SK-N-SH (cell line): ENCODE measurements at regions not wholly inside any gene's neighbourhood (a gene's known extent, or its start where the extent isn't known, plus 50 kb on each side); places are given as distances from the start of the nearest gene placed in this dataset.

ENCODE experiments used
- CTCF ChIA-PET: fragments of 300-600, 350-600 bp; formaldehyde crosslinking; extraction: SDS; loops from one replicate; lab custom pipeline; 2021; lab: Yijun Ruan, JAX
- POLR2A ChIA-PET: fragments of 350-600 bp; sonication (Branson Sonifier 250); formaldehyde crosslinking; extraction: SDS; loops from one replicate; lab custom pipeline; 2020; ENCODE audit warnings: antibody characterized with exemption, inconsistent platforms; lab: Yijun Ruan, JAX
- DNase-seq: peaks from one replicate; pipeline ENCODE4 v3.0.0; 2012
- H2AFZ ChIP-seq: fragments of 200-600 bp; sonication (generic); 2 replicates; pipeline ENCODE4 v1.8.1; 2016; ENCODE audit warnings: antibody characterized with exemption, mild to moderate bottlenecking, low read depth
- H3F3A ChIP-seq: fragments of 200-600 bp; sonication (generic); replicated peaks from 2 replicates; pipeline ENCODE3; 2016; ENCODE audit warnings: antibody characterized with exemption, mild to moderate bottlenecking; ENCODE audit not compliant: insufficient read depth
- H3K27ac ChIP-seq, 2 experiments: fragments of 200-500 bp in 1 of 2; fragments of 200-600 bp in 1 of 2; sonication (Bioruptor generic) in 1 of 2; sonication (generic), shearing (Covaris generic) in 1 of 2; 2 replicates each; pipeline versions ENCODE4 v1.5.1 to v1.6.1; 2014 to 2016; ENCODE audit warnings: low read depth in 2 of 2, inconsistent platforms in 1 of 2, low read length in 1 of 2, mild to moderate bottlenecking in 1 of 2, mixed read lengths in 1 of 2
- H3K27me3 ChIP-seq: fragments of 200-600 bp; sonication (generic), shearing (Covaris generic); 2 replicates; pipeline ENCODE4 v1.6.1; 2016; ENCODE audit warnings: mixed run types; ENCODE audit not compliant: insufficient read depth
- H3K36me3 ChIP-seq, 2 experiments: fragments of 200-500 bp in 1 of 2; fragments of 200-600 bp in 1 of 2; sonication (Bioruptor generic) in 1 of 2; sonication (generic) in 1 of 2; replicated peaks in 1 of 2; 2 replicates each; pipeline versions ENCODE3 to v1.5.1; 2014 to 2016; ENCODE audit warnings: low read length in 1 of 2, mild to moderate bottlenecking in 1 of 2; ENCODE audit not compliant: insufficient read depth in 2 of 2, control insufficient read depth in 1 of 2
- H3K4me1 ChIP-seq, 2 experiments: fragments of 200-500 bp in 1 of 2; fragments of 200-600 bp in 1 of 2; sonication (Bioruptor generic) in 1 of 2; sonication (generic), shearing (Covaris generic) in 1 of 2; 2 replicates each; pipeline versions ENCODE4 v1.5.1 to v1.6.1; 2014 to 2016; ENCODE audit warnings: low read depth in 1 of 2, low read length in 1 of 2, mixed run types in 1 of 2; ENCODE audit not compliant: insufficient read depth in 2 of 2, control insufficient read depth in 1 of 2
- H3K4me2 ChIP-seq: fragments of 200-600 bp; sonication (generic), shearing (Covaris generic); 2 replicates; pipeline ENCODE4 v1.6.1; 2017; ENCODE audit warnings: mixed run types
- H3K4me3 ChIP-seq, 2 experiments: fragments of 200-500 bp in 1 of 2; fragments of 200-600 bp in 1 of 2; sonication (Bioruptor generic) in 1 of 2; sonication (generic), shearing (Covaris generic) in 1 of 2; 2 replicates each; pipeline versions ENCODE4 v1.5.1 to v1.8.1; 2014 to 2016; ENCODE audit warnings: low read depth in 2 of 2, inconsistent platforms in 1 of 2, low read length in 1 of 2, mild to moderate bottlenecking in 1 of 2, mixed read lengths in 1 of 2, moderate library complexity in 1 of 2
- H3K79me2 ChIP-seq: fragments of 200-600 bp; sonication (generic); 2 replicates; pipeline ENCODE4 v1.8.1; 2017; ENCODE audit warnings: mild to moderate bottlenecking; ENCODE audit not compliant: insufficient read depth
- H3K9ac ChIP-seq: fragments of 200-600 bp; sonication (generic); 2 replicates; pipeline ENCODE4 v1.6.1; 2017; ENCODE audit warnings: mixed run types
- H3K9me2 ChIP-seq: fragments of 200-600 bp; sonication (generic); 2 replicates; pipeline ENCODE4 v1.6.1; 2017; ENCODE audit warnings: mixed run types
- H3K9me3 ChIP-seq: fragments of 200-600 bp; sonication (generic); 2 replicates; pipeline ENCODE4 v1.6.1; 2017; ENCODE audit warnings: mixed run types, mild to moderate bottlenecking, moderate library complexity
- H4K20me1 ChIP-seq: fragments of 200-600 bp; sonication (generic); 2 replicates; pipeline ENCODE4 v1.6.1; 2017; ENCODE audit warnings: mild to moderate bottlenecking, mixed run types; ENCODE audit not compliant: insufficient read depth
- CTCF ChIP-seq: fragments of 200-600 bp; sonication (generic); IDR thresholded peaks from 2 replicates; pipeline ENCODE4 v1.6.1; 2017; ENCODE audit warnings: antibody characterized with exemption, mild to moderate bottlenecking, moderate library complexity
- EZH2phosphoT487 ChIP-seq: fragments of 200-600 bp; sonication (generic); IDR thresholded peaks from 2 replicates; pipeline ENCODE4 v1.6.1; 2017; ENCODE audit warnings: low read depth, mixed run types, mild to moderate bottlenecking, antibody characterized with exemption, moderate library complexity, borderline replicate concordance
- FOSL2 ChIP-seq: IDR thresholded peaks from 2 replicates; pipeline ENCODE4 v1.4.0; 2012; ENCODE audit warnings: low read depth, mild to moderate bottlenecking, moderate library complexity, borderline replicate concordance
- GABPA ChIP-seq: IDR thresholded peaks from 2 replicates; pipeline ENCODE4 v1.4.0; 2012; ENCODE audit warnings: low read depth, mild to moderate bottlenecking
- GATA2 ChIP-seq: sonication (generic); formaldehyde crosslinking; IDR thresholded peaks from 2 replicates; pipeline ENCODE4 v1.5.0; 2020; ENCODE audit warnings: mild to moderate bottlenecking, missing genetic modification reagents
- MAX ChIP-seq: IDR thresholded peaks from 2 replicates; pipeline ENCODE4 v1.4.0; 2012; ENCODE audit warnings: low read depth
- MXI1 ChIP-seq: IDR thresholded peaks from 2 replicates; pipeline ENCODE4 v1.6.1; 2012; ENCODE audit warnings: mild to moderate bottlenecking, low read depth, low read length, improper control_type of control experiment
- RAD21 ChIP-seq: IDR thresholded peaks from 2 replicates; pipeline ENCODE4 v1.6.1; 2012; ENCODE audit warnings: mild to moderate bottlenecking, low read length
- RCOR1 ChIP-seq: fragments of 150-350 bp; IDR thresholded peaks from 2 replicates; pipeline ENCODE4 v1.6.1; 2017; ENCODE audit warnings: antibody characterized with exemption, low read length
- RFX5 ChIP-seq: IDR thresholded peaks from 2 replicates; pipeline ENCODE4 v1.6.1; 2012; ENCODE audit warnings: mild to moderate bottlenecking, improper control_type of control experiment, low read length
- RXRA ChIP-seq: IDR thresholded peaks from 2 replicates; pipeline ENCODE4 v1.4.0; 2012; ENCODE audit warnings: low read depth, mild to moderate bottlenecking, borderline replicate concordance
- SIN3A ChIP-seq: IDR thresholded peaks from 2 replicates; pipeline ENCODE4 v1.6.1; 2012; ENCODE audit warnings: low read depth, mild to moderate bottlenecking, low read length, moderate library complexity, borderline replicate concordance
- TAF1 ChIP-seq: IDR thresholded peaks from 2 replicates; pipeline ENCODE4 v1.6.1; 2012; ENCODE audit warnings: low read depth, mild to moderate bottlenecking, low read length, moderate library complexity, borderline replicate concordance
- USF2 ChIP-seq: fragments of 150-350 bp; IDR thresholded peaks from 2 replicates; pipeline ENCODE4 v1.6.1; 2017; ENCODE audit warnings: antibody characterized with exemption, low read length, low read depth, borderline replicate concordance
- YY1 ChIP-seq: IDR thresholded peaks from 2 replicates; pipeline ENCODE4 v1.4.0; 2012; ENCODE audit warnings: low read depth, mild to moderate bottlenecking
- WGBS: methylation state at CpG from one replicate; pipeline ENCODE4 v1.1.6; 2017; ENCODE audit warnings: low lambda C conversion rate; 5-methylcytosine and 5-hydroxymethylcytosine counted together

DNA sequence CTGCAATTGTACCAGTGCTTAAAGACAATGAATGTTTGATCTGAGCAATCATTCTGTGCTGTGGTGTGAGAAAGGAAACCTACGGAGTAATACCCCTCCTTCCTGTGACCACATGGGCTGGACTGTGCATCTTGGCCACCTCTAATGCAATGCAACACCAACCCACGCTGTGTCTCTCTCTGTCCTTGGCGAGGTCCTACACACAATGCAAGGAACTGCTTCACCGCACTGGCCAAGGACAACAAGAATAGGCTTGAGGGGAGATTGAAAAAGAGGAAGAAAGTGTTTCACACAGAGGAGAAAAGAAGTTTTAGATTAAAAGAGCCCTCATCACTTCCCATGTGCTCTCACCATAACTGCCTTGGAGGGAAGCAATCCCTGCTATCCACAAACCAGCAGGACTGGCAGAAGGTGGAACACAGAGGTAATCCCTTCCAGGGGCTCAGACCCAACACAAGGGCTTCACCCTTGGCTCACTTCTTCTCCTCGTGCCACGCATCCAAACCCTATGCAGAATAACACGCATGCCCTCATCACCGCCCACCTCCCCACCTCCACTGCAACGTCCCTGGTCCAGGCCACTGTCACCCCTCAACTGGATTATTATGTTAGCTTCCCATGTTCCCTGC is 112.5 kb upstream of the ERG start:
- TF ChIP-seq YY1 (no peak), TAF1 (no peak), EZH2phosphoT487 (no peak), RAD21 (no peak), RXRA (no peak), FOSL2 (no peak), MXI1 (no peak), GATA2 (CRISPR knock-in tag) (no peak)
- TF ChIP-seq, all 33 proteins: peak for 0
- no peaks in the 10 kb centered on the region for H4K20me1 ChIP-seq
- ChIA-PET POLR2A (no interaction called here), CTCF (no interaction called here)
- peaks cover 7% of the 10 kb centered on the region; the same call in 1 of the 2 replicates for H3K27me3 ChIP-seq
- DNase-seq, result no peak
- H3K4me1 ChIP-seq, result no peaks in the 10 kb centered on the region
- no peak overlapping the region for H3K27ac ChIP-seq
- no peaks in the 10 kb centered on the region for H3K9me2 ChIP-seq
- H3F3A ChIP-seq, result no peaks in the 10 kb centered on the region
- H3K79me2 ChIP-seq, result no peaks in the 10 kb centered on the region
- WGBS, result 67% methylated on average over 9 of the region's 9 CpGs
- no peak overlapping the region for H3K9ac ChIP-seq
- no peak overlapping the region for H2AFZ ChIP-seq
- H3K9me3 ChIP-seq, result no peaks in the 10 kb centered on the region
- H3K4me2 ChIP-seq, result no peak overlapping the region
- H3K4me3 ChIP-seq, result no peak overlapping the region
- H3K36me3 ChIP-seq, result no peaks in the 10 kb centered on the region

GRCh38 chr21:38611277-38611676 is 113.0 kb upstream of the ERG start:
- no peaks in the 10 kb centered on the region for H4K20me1 ChIP-seq
- ChIA-PET POLR2A (no interaction called here), CTCF (no interaction called here)
- no peaks in the 10 kb centered on the region for H3K36me3 ChIP-seq
- no peak overlapping the region for H3K27ac ChIP-seq
- no peaks in the 10 kb centered on the region for H3K4me1 ChIP-seq
- H3K9me2 ChIP-seq, result no peaks in the 10 kb centered on the region
- no peaks in the 10 kb centered on the region for H3K9me3 ChIP-seq
- no peak overlapping the region for H3K4me3 ChIP-seq
- peaks cover 7% of the 10 kb centered on the region; the same call in 1 of the 2 replicates for H3K27me3 ChIP-seq
- no peaks in the 10 kb centered on the region for H3F3A ChIP-seq
- no peak overlapping the region for H2AFZ ChIP-seq
- DNase-seq, result no peak
- no peak overlapping the region for H3K9ac ChIP-seq
- 46% methylated on average over 8 of the region's 8 CpGs for WGBS
- TF ChIP-seq RFX5 (no peak), USF2 (no peak), RCOR1 (no peak), SIN3A (no peak), MAX (no peak), GABPA (no peak), CTCF (no peak)
- H3K79me2 ChIP-seq, result no peaks in the 10 kb centered on the region
- H3K4me2 ChIP-seq, result no peak overlapping the region
